Kidney epithelial cell (primary cell): ENCODE measurements at regions not wholly inside any gene's neighbourhood (a gene's known extent, or its start where the extent isn't known, plus 50 kb on each side); places are given as distances from the start of the nearest gene placed in this dataset.

Experiments used
- DNase-seq: peaks from one replicate; pipeline ENCODE4 v3.0.0-alpha.2; 2010; ENCODE audit warnings: low read depth
- H3K27me3 ChIP-seq: 2 replicates; pipeline ENCODE4 v1.6.0; 2011; ENCODE audit warnings: low read length; ENCODE audit not compliant: control insufficient read depth, insufficient read depth
- H3K36me3 ChIP-seq: 2 replicates; pipeline ENCODE4 v1.5.1; 2011; ENCODE audit warnings: low read length; ENCODE audit not compliant: control insufficient read depth, insufficient read depth
- H3K4me3 ChIP-seq: 2 replicates; pipeline ENCODE4 v1.5.1; 2011; ENCODE audit warnings: low read depth, mild to moderate bottlenecking, control low read depth, low read length
- TF ChIP-seq, protein P1 (sequence below): IDR thresholded peaks from 2 replicates; pipeline ENCODE4 v1.5.1; 2011; ENCODE audit warnings: mild to moderate bottlenecking, moderate library complexity, low read length, control low read depth, inconsistent platforms; ENCODE audit not compliant: insufficient read depth, poor library complexity, severe bottlenecking

DNA sequence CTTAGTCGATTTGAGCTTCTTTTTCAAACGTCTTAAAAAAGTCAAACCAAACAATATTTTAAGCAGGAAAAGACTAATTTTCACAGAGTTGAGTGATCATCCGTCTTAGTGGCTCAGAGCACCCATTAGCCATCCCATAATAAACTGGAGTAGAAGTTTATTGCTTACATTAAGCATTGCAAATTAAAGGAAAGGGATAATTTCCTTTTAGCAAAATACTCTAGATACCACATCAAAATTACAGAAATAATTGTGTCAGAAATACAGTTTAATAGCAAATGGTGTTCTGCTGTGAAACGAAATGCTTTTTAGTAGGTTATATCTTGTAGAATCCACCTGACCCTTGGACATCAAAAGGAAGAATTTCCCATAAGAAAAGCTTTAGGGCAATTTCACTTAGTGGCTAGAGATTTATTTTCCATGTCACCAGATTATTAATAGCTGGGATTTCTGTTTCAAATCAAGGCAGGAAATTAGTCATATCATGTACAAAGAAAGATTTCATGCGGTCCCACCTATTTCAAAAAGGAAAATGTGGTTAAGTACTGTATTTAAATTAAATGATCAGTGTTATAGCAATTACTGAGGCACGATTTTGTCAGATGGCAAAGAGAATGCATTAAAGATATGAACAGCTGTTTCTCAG is 96.2 kb downstream of the NPTX2 start:
- no peak for DNase-seq
- TF ChIP-seq, protein P1, sequence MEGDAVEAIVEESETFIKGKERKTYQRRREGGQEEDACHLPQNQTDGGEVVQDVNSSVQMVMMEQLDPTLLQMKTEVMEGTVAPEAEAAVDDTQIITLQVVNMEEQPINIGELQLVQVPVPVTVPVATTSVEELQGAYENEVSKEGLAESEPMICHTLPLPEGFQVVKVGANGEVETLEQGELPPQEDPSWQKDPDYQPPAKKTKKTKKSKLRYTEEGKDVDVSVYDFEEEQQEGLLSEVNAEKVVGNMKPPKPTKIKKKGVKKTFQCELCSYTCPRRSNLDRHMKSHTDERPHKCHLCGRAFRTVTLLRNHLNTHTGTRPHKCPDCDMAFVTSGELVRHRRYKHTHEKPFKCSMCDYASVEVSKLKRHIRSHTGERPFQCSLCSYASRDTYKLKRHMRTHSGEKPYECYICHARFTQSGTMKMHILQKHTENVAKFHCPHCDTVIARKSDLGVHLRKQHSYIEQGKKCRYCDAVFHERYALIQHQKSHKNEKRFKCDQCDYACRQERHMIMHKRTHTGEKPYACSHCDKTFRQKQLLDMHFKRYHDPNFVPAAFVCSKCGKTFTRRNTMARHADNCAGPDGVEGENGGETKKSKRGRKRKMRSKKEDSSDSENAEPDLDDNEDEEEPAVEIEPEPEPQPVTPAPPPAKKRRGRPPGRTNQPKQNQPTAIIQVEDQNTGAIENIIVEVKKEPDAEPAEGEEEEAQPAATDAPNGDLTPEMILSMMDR: no peak
- H3K27me3 ChIP-seq: no peaks in the 10 kb centered on the region
- no peak overlapping the region for H3K4me3 ChIP-seq
- H3K36me3 ChIP-seq: no peaks in the 10 kb centered on the region

DNA sequence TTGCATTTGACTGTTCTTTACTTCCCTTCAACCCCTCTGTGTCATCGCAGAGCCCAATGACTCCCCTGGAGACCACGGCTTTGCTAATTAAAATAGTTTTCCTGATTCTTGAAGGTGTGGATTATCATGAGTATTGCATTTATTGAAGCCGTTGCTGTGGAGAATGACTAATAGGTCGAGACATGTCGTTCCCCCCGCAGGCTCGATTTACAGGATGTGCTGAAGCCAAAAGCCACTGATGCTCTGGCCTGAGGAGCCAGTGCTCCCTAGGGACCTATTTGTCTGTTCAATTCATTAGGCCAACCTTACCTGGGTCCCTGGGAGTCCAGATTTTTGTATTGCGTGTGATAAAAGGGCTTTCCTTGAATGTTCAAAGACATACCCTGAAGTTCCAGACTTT is 102.3 kb downstream of the NPTX2 start:
- Histone ChIP-seq H3K27me3 (no peaks in the 10 kb centered on the region), H3K36me3 (no peaks in the 10 kb centered on the region), H3K4me3 (no peak overlapping the region)
- TF ChIP-seq, protein P1: no peak
- no peak for DNase-seq

DNA sequence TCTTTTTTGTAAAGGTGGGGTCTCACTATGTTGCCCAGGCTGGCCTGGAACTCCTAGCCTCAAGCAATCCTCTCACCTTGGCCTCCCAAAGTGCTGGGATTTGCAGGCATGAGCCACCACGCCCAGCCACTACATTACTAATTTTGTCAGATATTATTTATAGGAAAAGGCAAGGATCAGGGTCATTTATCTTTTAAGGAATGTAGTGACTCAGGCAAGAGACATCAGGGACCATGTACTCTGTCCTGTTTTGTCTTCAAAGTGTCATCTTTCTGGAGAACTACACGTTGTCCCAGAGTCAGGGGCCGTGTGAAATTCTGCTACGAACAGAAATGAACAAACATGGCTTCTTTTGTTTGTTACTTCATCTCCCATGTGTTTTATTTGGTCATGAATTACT is 105.3 kb downstream of the NPTX2 start:
- no peak for DNase-seq
- Histone ChIP-seq H3K27me3 (no peaks in the 10 kb centered on the region), H3K36me3 (no peaks in the 10 kb centered on the region), H3K4me3 (no peak overlapping the region)
- TF ChIP-seq, protein P1: no peak

DNA sequence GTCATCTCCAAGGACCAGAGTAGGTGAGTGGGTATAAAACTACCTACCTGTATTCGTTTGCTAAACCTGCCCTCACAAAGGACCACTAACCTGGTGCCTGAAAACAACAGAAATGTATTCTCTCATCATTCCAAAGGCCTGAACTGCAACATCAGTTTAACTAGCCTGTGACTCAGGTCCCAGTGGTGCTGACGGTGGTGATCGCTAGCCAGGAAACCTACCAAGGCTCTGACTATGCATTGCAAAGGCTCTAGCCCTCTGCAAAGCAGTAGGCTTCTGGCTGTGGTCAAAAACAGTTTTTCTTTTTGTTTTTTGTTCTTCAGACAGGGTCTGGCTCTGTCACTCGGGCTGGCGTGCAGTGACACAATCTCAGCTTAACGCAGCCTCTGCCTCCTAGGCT is 107.5 kb downstream of the NPTX2 start:
- Histone ChIP-seq H3K4me3 (no peak overlapping the region), H3K27me3 (no peaks in the 10 kb centered on the region), H3K36me3 (no peaks in the 10 kb centered on the region)
- DNase-seq: no peak
- TF ChIP-seq, protein P1: no peak

DNA sequence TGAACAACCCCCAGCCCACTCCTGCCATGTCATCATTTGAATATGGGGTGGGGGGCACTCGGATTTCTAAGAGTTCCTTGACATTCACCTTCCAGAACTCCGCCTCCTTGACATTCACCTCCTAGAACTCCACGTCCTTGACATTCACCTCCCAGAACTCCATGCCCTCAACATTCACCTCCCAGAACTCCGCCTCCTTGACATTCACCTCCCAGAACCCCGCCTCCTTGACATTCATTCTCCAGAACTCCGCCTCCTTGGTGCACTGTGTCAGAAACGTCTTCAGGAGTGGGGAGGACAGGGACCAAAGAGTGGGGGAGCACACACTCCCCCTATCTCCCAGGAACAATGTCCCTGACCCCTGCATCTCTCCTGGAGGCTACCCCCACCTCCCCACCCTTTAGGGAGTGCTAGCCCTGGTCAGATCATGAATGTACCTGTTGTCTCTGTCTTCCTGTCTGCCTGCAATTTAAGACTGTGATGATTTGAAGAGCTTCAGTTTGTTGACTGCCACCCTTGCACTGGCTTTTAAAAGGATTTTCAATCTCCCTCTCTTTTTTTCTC is 110.1 kb downstream of the NPTX2 start:
- no peaks in the 10 kb centered on the region for H3K36me3 ChIP-seq
- DNase-seq: no peak
- no peak overlapping the region for H3K4me3 ChIP-seq
- TF ChIP-seq, protein P1: no peak
- no peaks in the 10 kb centered on the region for H3K27me3 ChIP-seq

DNA sequence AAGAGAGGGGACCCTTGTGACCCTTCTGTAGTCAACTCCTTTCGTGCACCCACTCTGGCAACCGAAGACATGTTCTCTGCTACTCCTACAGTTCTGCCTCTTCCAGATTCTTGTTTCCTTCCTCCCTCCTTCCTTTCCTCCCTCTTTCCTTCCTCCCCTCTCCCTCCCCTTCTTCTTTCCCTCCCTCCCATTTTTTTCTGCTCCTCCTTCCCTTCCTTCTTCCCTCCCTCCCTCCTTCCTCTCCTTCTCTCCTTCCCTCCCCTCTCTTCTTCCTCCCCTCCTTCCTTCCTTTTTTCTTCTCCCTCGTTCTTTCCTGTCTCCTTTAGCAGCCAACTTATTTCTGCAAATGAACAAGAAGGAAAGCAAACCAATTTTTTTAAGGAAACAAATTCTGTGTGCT is 111.5 kb downstream of the NPTX2 start:
- TF ChIP-seq, protein P1: no peak

More for the DNA sequence above, 111.5 kb downstream of the NPTX2 start:
- Histone ChIP-seq H3K36me3 (no peaks in the 10 kb centered on the region), H3K4me3 (no peak overlapping the region), H3K27me3 (no peaks in the 10 kb centered on the region)
- DNase-seq: no peak
